ENCODE measurements at regions not wholly inside any gene's neighbourhood (a gene's known extent, or its start where the extent isn't known, plus 50 kb on each side); places are given as distances from the start of the nearest gene placed in this dataset.
"Not testable (repeated sequence)": the region's sequence is repeated elsewhere in the genome, so short reads cannot be mapped to it uniquely, and the experiment has no call there.

DNA sequence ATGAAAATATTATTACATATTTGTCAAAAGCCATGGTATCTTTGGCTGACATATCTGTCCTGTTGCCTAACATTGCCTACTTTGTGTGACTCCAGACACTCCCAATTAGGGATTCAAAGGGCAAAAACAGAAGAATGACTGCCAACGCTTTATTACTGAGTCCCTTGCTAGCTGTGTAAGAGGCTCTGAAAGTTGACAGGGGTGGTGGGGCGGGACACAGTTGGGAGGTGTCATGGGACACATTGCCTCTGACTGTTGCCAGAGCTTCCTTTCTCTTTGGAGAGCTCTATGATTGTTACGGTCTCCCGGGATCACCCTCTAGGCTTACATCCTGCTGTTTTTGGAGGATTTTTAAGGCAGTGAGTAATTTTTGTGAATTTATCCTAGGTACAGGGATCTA is 249.6 kb upstream of the ACVR2A start:
- 45 to 61% (median 54%) methylated on average over 4 of the region's 4 CpGs for WGBS, 3 donors
- Histone ChIP-seq H3K9me3 (no peaks in the 10 kb centered on the region), H3K27ac (no peak overlapping the region), H3K4me1 (ENCODE audit: insufficient read depth) (peaks cover 3% of the 10 kb centered on the region), H3K4me3 (no peak overlapping the region), H3K36me3 (no peaks in the 10 kb centered on the region), H3K27me3 (no peaks in the 10 kb centered on the region)
- intact Hi-C loops (cut with DNase I) = no loop called here
- TF ChIP-seq CTCF (IDR thresholded peaks at IDR 0.05) (no peak), POLR2A (IDR thresholded peaks at IDR 0.05) (no peak), EP300 (IDR thresholded peaks at IDR 0.05) (no peak)
- DNase-seq = no peak

- Histone ChIP-seq H3K4me3 (no peak overlapping the region), H3K27me3 (no peaks in the 10 kb centered on the region), H3K27ac (no peak overlapping the region), H3K9me3 (no peaks in the 10 kb centered on the region), H3K36me3 (no peaks in the 10 kb centered on the region), H3K4me1 (ENCODE audit: insufficient read depth) (peaks cover 3% of the 10 kb centered on the region)
- DNase-seq = no peak
- WGBS, 3 donors = 88 to 97% (median 92%) methylated on average over 3 of the region's 3 CpGs
- no peak for TF ChIP-seq POLR2A (IDR thresholded peaks at IDR 0.05)
- TF ChIP-seq EP300 (IDR thresholded peaks at IDR 0.05) = no peak
- no peak for TF ChIP-seq CTCF (IDR thresholded peaks at IDR 0.05)
- intact Hi-C loops (cut with DNase I) = no loop called here
These were observed 250.8 kb upstream of the ACVR2A start for GRCh38 chr2:147594038-147594437.

DNA sequence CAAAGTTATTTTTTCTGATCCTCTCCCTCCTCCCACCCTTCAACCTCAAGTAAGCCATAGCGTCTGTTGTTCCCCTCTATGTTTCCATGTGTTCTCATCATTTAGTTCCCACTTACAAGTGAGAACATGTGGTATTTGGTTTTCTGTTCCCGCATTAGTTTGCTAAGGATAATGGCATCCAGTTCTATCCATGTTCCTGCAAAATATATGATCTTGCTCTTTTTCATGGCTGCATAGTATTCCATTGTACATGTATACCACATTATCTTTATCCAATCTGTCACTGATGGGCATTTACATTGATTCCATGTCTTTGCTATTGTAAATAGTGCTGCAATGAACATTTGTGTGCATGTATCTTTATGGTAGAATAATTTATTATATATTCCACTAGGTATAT is 252.0 kb upstream of the ACVR2A start:
- H3K4me3 ChIP-seq; intact Hi-C loops (cut with DNase I); H3K9me3 ChIP-seq; H3K27me3 ChIP-seq; H3K4me1 ChIP-seq (ENCODE audit: insufficient read depth); H3K36me3 ChIP-seq; DNase-seq; H3K27ac ChIP-seq: not testable (repeated sequence)
- WGBS, 3 donors = 96 to 100% (median 97%) methylated on average over 2 of the region's 2 CpGs

DNA sequence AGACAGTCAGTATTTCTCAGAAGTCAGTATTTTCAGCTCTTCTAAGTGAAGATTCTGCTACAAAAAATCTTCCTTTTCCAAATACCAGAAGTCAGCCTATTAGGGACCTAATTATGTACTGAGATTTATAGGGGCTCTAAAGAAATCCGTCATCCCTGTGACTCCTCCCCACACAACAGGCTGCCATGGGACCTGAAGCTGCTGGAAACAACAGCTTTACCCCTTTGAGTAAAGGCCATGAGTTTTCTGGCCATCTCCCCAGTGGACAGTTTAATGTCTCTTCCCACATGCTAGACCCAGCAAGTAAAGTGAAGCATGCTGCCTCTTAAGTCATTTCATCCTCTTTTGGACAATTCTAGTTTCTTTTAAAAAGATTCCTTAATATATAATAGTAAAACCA is 255.7 kb upstream of the ACVR2A start:
- no peak for DNase-seq
- 13 to 55% (median 48%) methylated on average over 1 of the region's 1 CpG for WGBS, 3 donors
- Histone ChIP-seq H3K9me3 (no peaks in the 10 kb centered on the region), H3K4me1 (ENCODE audit: insufficient read depth) (no peaks in the 10 kb centered on the region), H3K36me3 (no peaks in the 10 kb centered on the region), H3K4me3 (no peak overlapping the region), H3K27ac (no peak overlapping the region), H3K27me3 (no peaks in the 10 kb centered on the region)
- TF ChIP-seq EP300 (IDR thresholded peaks at IDR 0.05) (no peak), POLR2A (IDR thresholded peaks at IDR 0.05) (no peak), CTCF (IDR thresholded peaks at IDR 0.05) (no peak)
- intact Hi-C loops (cut with DNase I) = no loop called here

- Histone ChIP-seq H3K27me3 (no peaks in the 10 kb centered on the region), H3K9me3 (no peaks in the 10 kb centered on the region), H3K4me1 (ENCODE audit: insufficient read depth) (no peaks in the 10 kb centered on the region), H3K36me3 (no peaks in the 10 kb centered on the region), H3K27ac (no peak overlapping the region), H3K4me3 (no peak overlapping the region)
- intact Hi-C loops (cut with DNase I) = no loop called here
- 65 to 67% (median 66%) methylated on average over 2 of the region's 2 CpGs for WGBS, 3 donors
- TF ChIP-seq POLR2A (IDR thresholded peaks at IDR 0.05) = no peak
- DNase-seq = no peak
These were observed 256.6 kb upstream of the ACVR2A start for GRCh38 chr2:147588191-147588590.

GRCh38 chr2:147578529-147578928 is 266.3 kb upstream of the ACVR2A start:
- no peak overlapping the region for H3K4me3 ChIP-seq
- WGBS, 3 donors = 89 to 92% (median 90%) methylated on average over 3 of the region's 3 CpGs
- TF ChIP-seq EP300 (IDR thresholded peaks at IDR 0.05) (no peak), CTCF (IDR thresholded peaks at IDR 0.05) (no peak), POLR2A (IDR thresholded peaks at IDR 0.05) (no peak)

More at GRCh38 chr2:147578529-147578928, 266.3 kb upstream of the ACVR2A start:
- Histone ChIP-seq H3K4me1 (ENCODE audit: insufficient read depth) (no peaks in the 10 kb centered on the region), H3K36me3 (no peaks in the 10 kb centered on the region), H3K9me3 (no peaks in the 10 kb centered on the region), H3K27ac (no peak overlapping the region), H3K27me3 (no peaks in the 10 kb centered on the region)
- DNase-seq = no peak
- intact Hi-C loops (cut with DNase I) = no loop called here
